GM13976 (cell line): ENCODE measurements at regions not wholly inside any gene's neighbourhood (a gene's known extent, or its start where the extent isn't known, plus 50 kb on each side); places are given as distances from the start of the nearest gene placed in this dataset.

Experiments used
- DNase-seq: peaks from one replicate; pipeline ENCODE4 v3.0.0; 2012; ENCODE audit warnings: low spot score
- CTCF ChIP-seq: IDR thresholded peaks from 2 replicates; pipeline ENCODE4 v1.5.1; 2012; ENCODE audit warnings: borderline replicate concordance, mild to moderate bottlenecking; ENCODE audit not compliant: insufficient read depth; ENCODE audit errors: extremely low read depth, missing control alignments, control extremely low read depth
- in situ Hi-C: fragments of 300-500 bp; cut with MboI; formaldehyde crosslinking; loops from one replicate; pipeline ENCODE4 v1.12.0; 2022; ENCODE audit warnings: low sequenced_read_pairs, mixed read lengths, inconsistent platforms; ENCODE audit not compliant: unreplicated experiment

- in situ Hi-C loops, result no loop called here
- no peak for DNase-seq
Measured at GRCh38 chr10:131429141-131429540, 117.6 kb upstream of the TCERG1L start.

GRCh38 chr10:131429942-131430341 is 118.4 kb upstream of the TCERG1L start:
- no peak for TF ChIP-seq CTCF
- in situ Hi-C loops, result no loop called here
- DNase-seq, result no peak

More at GRCh38 chr10:131429141-131429540, 117.6 kb upstream of the TCERG1L start:
- TF ChIP-seq CTCF, result no peak

- no peak for DNase-seq
- in situ Hi-C loops, result no loop called here
- TF ChIP-seq CTCF, result no peak
Measured at GRCh38 chr10:131430716-131431412, 119.3 kb upstream of the TCERG1L start.

GRCh38 chr10:131431533-131431932 is 120.0 kb upstream of the TCERG1L start:
- no peak for DNase-seq
- no peak for TF ChIP-seq CTCF
- in situ Hi-C loops, result no loop called here

GRCh38 chr10:131431978-131432690 is 120.6 kb upstream of the TCERG1L start:
- in situ Hi-C loops, result no loop called here
- no peak for DNase-seq

GRCh38 chr10:131433568-131433967 is 122.0 kb upstream of the TCERG1L start:
- no peak for DNase-seq
- in situ Hi-C loops, result no loop called here
- TF ChIP-seq CTCF, result no peak

More at GRCh38 chr10:131431978-131432690, 120.6 kb upstream of the TCERG1L start:
- no peak for TF ChIP-seq CTCF
